ENCODE measurements at regions not wholly inside any gene's neighbourhood (a gene's known extent, or its start where the extent isn't known, plus 50 kb on each side); places are given as distances from the start of the nearest gene placed in this dataset.

DNA sequence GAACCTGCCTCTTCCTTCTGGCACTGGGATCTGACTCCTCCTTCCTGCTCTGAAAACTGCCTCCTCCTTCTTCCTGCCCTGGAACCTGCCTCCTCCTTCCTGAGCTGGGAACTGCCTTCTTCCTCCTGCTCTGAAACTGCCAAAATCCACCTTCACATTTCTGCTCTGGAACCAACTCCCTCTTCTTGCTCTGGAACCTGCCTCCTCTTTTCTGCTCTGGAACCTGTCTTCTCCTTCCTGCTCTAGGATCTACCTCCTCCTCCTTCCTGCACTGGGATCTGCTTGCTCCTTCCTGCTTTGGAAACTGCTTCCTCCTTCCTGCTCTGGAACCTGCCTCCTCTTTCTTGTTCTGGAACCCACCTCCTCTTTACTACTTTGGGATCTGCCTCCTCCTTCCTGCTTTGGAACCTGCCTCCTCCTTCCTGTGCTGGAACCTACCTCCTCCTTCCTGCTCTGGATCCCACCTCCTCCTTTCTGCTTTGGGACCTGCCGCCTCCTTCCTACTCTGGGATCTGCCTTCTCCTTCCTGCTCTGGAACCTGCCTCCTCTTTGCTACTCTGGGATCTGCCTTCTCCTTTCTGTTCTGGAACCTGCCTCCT is 315.5 kb downstream of the PRL start:
- Histone ChIP-seq H4K8ac (replicated peaks; ENCODE audit: insufficient read length, low read depth, low read length) (peak overlapping the region; percentile 96), H2AK5ac (ENCODE audit: insufficient read length, low read length) (no peak overlapping the region), H3K79me2 (ENCODE audit: insufficient read depth, low read length) (no peaks in the 10 kb centered on the region), H2BK5ac (ENCODE audit: insufficient read length, low read length) (no peak overlapping the region), H3K27ac (ENCODE audit: insufficient read length, low read depth, low read length) (no peak overlapping the region), H3T11ph (ENCODE audit: low read length) (no peak overlapping the region), H2BK15ac (ENCODE audit: low read depth, low read length) (no peak overlapping the region), H4K20me1 (ENCODE audit: control insufficient read depth, insufficient read depth, insufficient read length) (no peaks in the 10 kb centered on the region), H4K91ac (ENCODE audit: insufficient read length, low read depth, low read length) (no peak overlapping the region), H3K23me2 (ENCODE audit: insufficient read length, low read depth, low read length, poor library complexity, severe bottlenecking) (no peaks in the 10 kb centered on the region), H3K9ac (ENCODE audit: extremely low read depth, insufficient read length, low read length) (no peak overlapping the region), H3K27me3 (ENCODE audit: insufficient read depth, low read length) (no peaks in the 10 kb centered on the region), H3K4me2 (ENCODE audit: insufficient read depth, insufficient read length, low read length) (no peak overlapping the region), H3K18ac (ENCODE audit: insufficient read length, low read depth, low read length) (no peak overlapping the region), H2BK120ac (ENCODE audit: low read depth, low read length, poor library complexity, severe bottlenecking) (no peak overlapping the region), H3K9me3 (ENCODE audit: control insufficient read depth, low read depth, low read length) (peaks cover 8% of the 10 kb centered on the region), H2AFZ (ENCODE audit: low read length) (no peak overlapping the region), H2BK20ac (ENCODE audit: low read depth, low read length, poor library complexity, severe bottlenecking) (no peak overlapping the region), H3K4me1 (ENCODE audit: insufficient read depth, low read length) (no peaks in the 10 kb centered on the region), H2BK12ac (ENCODE audit: insufficient read length, low read depth, low read length) (no peak overlapping the region), H3K23ac (ENCODE audit: insufficient read length, low read depth, low read length) (no peak overlapping the region), H3K14ac (ENCODE audit: insufficient read depth, low read length) (no peak overlapping the region), H3K79me1 (ENCODE audit: insufficient read depth, low read depth, low read length, poor library complexity, severe bottlenecking) (no peaks in the 10 kb centered on the region), H3K4ac (ENCODE audit: low read depth, low read length) (no peak overlapping the region), H4K5ac (ENCODE audit: insufficient read length, low read depth, low read length) (no peak overlapping the region), H3K56ac (ENCODE audit: insufficient read length, low read depth, low read length) (no peak overlapping the region)
- no peak overlapping the region for H3K27ac Mint-ChIP-seq
- TF ChIP-seq, protein P1, sequence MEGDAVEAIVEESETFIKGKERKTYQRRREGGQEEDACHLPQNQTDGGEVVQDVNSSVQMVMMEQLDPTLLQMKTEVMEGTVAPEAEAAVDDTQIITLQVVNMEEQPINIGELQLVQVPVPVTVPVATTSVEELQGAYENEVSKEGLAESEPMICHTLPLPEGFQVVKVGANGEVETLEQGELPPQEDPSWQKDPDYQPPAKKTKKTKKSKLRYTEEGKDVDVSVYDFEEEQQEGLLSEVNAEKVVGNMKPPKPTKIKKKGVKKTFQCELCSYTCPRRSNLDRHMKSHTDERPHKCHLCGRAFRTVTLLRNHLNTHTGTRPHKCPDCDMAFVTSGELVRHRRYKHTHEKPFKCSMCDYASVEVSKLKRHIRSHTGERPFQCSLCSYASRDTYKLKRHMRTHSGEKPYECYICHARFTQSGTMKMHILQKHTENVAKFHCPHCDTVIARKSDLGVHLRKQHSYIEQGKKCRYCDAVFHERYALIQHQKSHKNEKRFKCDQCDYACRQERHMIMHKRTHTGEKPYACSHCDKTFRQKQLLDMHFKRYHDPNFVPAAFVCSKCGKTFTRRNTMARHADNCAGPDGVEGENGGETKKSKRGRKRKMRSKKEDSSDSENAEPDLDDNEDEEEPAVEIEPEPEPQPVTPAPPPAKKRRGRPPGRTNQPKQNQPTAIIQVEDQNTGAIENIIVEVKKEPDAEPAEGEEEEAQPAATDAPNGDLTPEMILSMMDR (conservative IDR thresholded peaks at IDR 0.05), result no peak
- no peak overlapping the region; a peak in 1 of 5 replicates for H3K4me3 Mint-ChIP-seq
- peaks cover 41 to 57% (median 48%) of the 10 kb centered on the region in 3 experiments for H3K36me3 Mint-ChIP-seq (ENCODE audit: insufficient read depth in 1 of 3, low read depth in 3 of 3)
- H3K27me3 Mint-ChIP-seq (ENCODE audit: low read depth), result no peaks in the 10 kb centered on the region
- no peak for DNase-seq
- peaks cover 9 to 12% of the 10 kb centered on the region in 2 experiments for H3K9me3 Mint-ChIP-seq
- WGBS (ENCODE audit: extremely low coverage, insufficient read length, low lambda C conversion rate), result no CpG with 5 or more reads among the region's 1 CpG
- H3K4me1 Mint-ChIP-seq, result no peaks in the 10 kb centered on the region; a peak in 1 of 4 replicates
